ENCODE measurements at regions not wholly inside any gene's neighbourhood (a gene's known extent, or its start where the extent isn't known, plus 50 kb on each side); places are given as distances from the start of the nearest gene placed in this dataset.

- Histone ChIP-seq H3K27ac (no peak overlapping the region), H3K9ac (ENCODE audit: low read depth in 2 of 2, low read length in 2 of 2) (no peak overlapping the region), H3K27me3 (no peaks in the 10 kb centered on the region), H3K9me3 (no peaks in the 10 kb centered on the region), H3K4me3 (no peak overlapping the region), H3K4me1 (no peaks in the 10 kb centered on the region), H3K36me3 (no peaks in the 10 kb centered on the region)
- no peak for DNase-seq
- no peak for TF ChIP-seq CTCF (IDR thresholded peaks at IDR 0.05)
- intact Hi-C loops (cut with DNase I), result no loop called here
These were observed 367.4 kb upstream of the TRPC7 start for GRCh38 chr5:136732751-136733150.

GRCh38 chr5:136731241-136731900 lies 366.0 kb upstream of the TRPC7 start:
- intact Hi-C loops (cut with DNase I), result no loop called here
- no peaks in the 10 kb centered on the region for H3K4me1 ChIP-seq
- no peaks in the 10 kb centered on the region for H3K36me3 ChIP-seq
- no peaks in the 10 kb centered on the region for H3K27me3 ChIP-seq
- DNase-seq, result no peak
- no peak for TF ChIP-seq CTCF (IDR thresholded peaks at IDR 0.05)
- H3K9me3 ChIP-seq, result no peaks in the 10 kb centered on the region
- no peak overlapping the region for H3K9ac ChIP-seq (ENCODE audit: low read depth in 2 of 2, low read length in 2 of 2)
- H3K27ac ChIP-seq, result no peak overlapping the region
- no peak overlapping the region for H3K4me3 ChIP-seq

- no peak for TF ChIP-seq CTCF (IDR thresholded peaks at IDR 0.05)
- Histone ChIP-seq H3K9me3 (no peaks in the 10 kb centered on the region), H3K9ac (ENCODE audit: low read depth in 2 of 2, low read length in 2 of 2) (no peak overlapping the region), H3K4me3 (no peak overlapping the region), H3K27me3 (no peaks in the 10 kb centered on the region), H3K4me1 (no peaks in the 10 kb centered on the region), H3K27ac (no peak overlapping the region), H3K36me3 (no peaks in the 10 kb centered on the region)
- DNase-seq, result no peak
- intact Hi-C loops (cut with DNase I), result no loop called here
These were observed 365.1 kb upstream of the TRPC7 start for GRCh38 chr5:136730426-136730825.

- Histone ChIP-seq H3K9ac (ENCODE audit: low read depth in 2 of 2, low read length in 2 of 2) (no peak overlapping the region), H3K27ac (no peak overlapping the region), H3K4me1 (no peaks in the 10 kb centered on the region), H3K4me3 (no peak overlapping the region), H3K36me3 (no peaks in the 10 kb centered on the region), H3K9me3 (no peaks in the 10 kb centered on the region), H3K27me3 (no peaks in the 10 kb centered on the region)
- no peak for TF ChIP-seq CTCF (IDR thresholded peaks at IDR 0.05)
- intact Hi-C loops (cut with DNase I), result no loop called here
- DNase-seq, result no peak
These were observed 364.6 kb upstream of the TRPC7 start for GRCh38 chr5:136729901-136730355.

- no peak overlapping the region for H3K9ac ChIP-seq (ENCODE audit: low read depth in 2 of 2, low read length in 2 of 2)
- H3K36me3 ChIP-seq, result no peaks in the 10 kb centered on the region
- TF ChIP-seq CTCF (IDR thresholded peaks at IDR 0.05), result no peak
- no peak for DNase-seq
- H3K4me3 ChIP-seq, result no peak overlapping the region
- no peaks in the 10 kb centered on the region for H3K27me3 ChIP-seq
- H3K4me1 ChIP-seq, result no peaks in the 10 kb centered on the region
- no peaks in the 10 kb centered on the region for H3K9me3 ChIP-seq
- no peak overlapping the region for H3K27ac ChIP-seq
- intact Hi-C loops (cut with DNase I), result no loop called here
These were observed 361.2 kb upstream of the TRPC7 start for GRCh38 chr5:136726506-136726905.

All from colonic mucosa (tissue), 4 donors.